HepG2 (cell line): ENCODE measurements at regions not wholly inside any gene's neighbourhood (a gene's known extent, or its start where the extent isn't known, plus 50 kb on each side); places are given as distances from the start of the nearest gene placed in this dataset.

Experiments
- ATAC-seq: fragments of 200-7000 bp; cut with Tn5 transposase; 3 replicates; pipeline ENCODE4 v1.9.1; 2020; ENCODE audit warnings: mild to moderate bottlenecking, moderate library complexity
- BruUV-seq: library from RNA; stranded (reverse); fragments of 400-500 nt; replicated peaks from 2 replicates; lab custom pipeline; 2021; lab: Mats Ljungman, UMichigan
- CTCF ChIA-PET: fragments of 300-600 bp; formaldehyde crosslinking; extraction: SDS; loops from one replicate; lab custom pipeline; 2021; ENCODE audit warnings: low total read pairs, inconsistent platforms, low intra/inter-chr PET ratio; lab: Yijun Ruan, JAX
- POLR2A ChIA-PET: fragments of 350-600 bp; sonication (Branson Sonifier 250); formaldehyde crosslinking; loops from one replicate; lab custom pipeline; 2020; ENCODE audit warnings: antibody characterized with exemption, inconsistent platforms; lab: Yijun Ruan, JAX
- DNase-seq: peaks from one replicate; pipeline ENCODE4 v3.0.0-alpha.2; 2015; ENCODE audit warnings: low spot score
- FAIRE-seq: peaks from 3 replicates; lab custom pipeline; 2011; peaks lifted over from hg19 to GRCh38; lab: Jason Lieb, UNC
- H2AFZ ChIP-seq: one replicate; pipeline ENCODE4 v1.6.1; 2011; ENCODE audit warnings: low read length, inconsistent platforms
- H3K27ac ChIP-seq: fragments of 300-600 bp; 3 replicates; pipeline ENCODE4 v1.8.0; 2011; ENCODE audit warnings: mixed run types, mild to moderate bottlenecking, mixed read lengths, low read length, inconsistent platforms; ENCODE audit not compliant: insufficient read depth; ENCODE audit errors: extremely low read length
- H3K27me3 ChIP-seq, 2 experiments: fragments of 200-600 bp in 1 of 2; 2 replicates in 1 of 2; 3 replicates in 1 of 2; pipeline versions ENCODE4 v1.6.0 to v1.8.0; 2011; ENCODE audit warnings: low read length in 2 of 2, mild to moderate bottlenecking in 2 of 2, moderate library complexity in 2 of 2, inconsistent platforms in 1 of 2; ENCODE audit not compliant: insufficient read depth in 2 of 2, control insufficient read depth in 1 of 2
- H3K36me3 ChIP-seq, 2 experiments: fragments of 200-600 bp in 1 of 2; replicated peaks in 1 of 2; 2 replicates in 1 of 2; 3 replicates in 1 of 2; pipeline versions ENCODE4 v1.5.1 to v1.8.0; 2011; ENCODE audit warnings: low read length in 2 of 2, inconsistent platforms in 1 of 2; ENCODE audit not compliant: insufficient read depth in 2 of 2, control insufficient read depth in 1 of 2
- H3K4me1 ChIP-seq: 2 replicates; pipeline ENCODE4 v1.5.1; 2012; ENCODE audit warnings: low read length, inconsistent platforms; ENCODE audit not compliant: insufficient read depth
- H3K4me2 ChIP-seq: 2 replicates; pipeline ENCODE4 v1.6.0; 2011; ENCODE audit warnings: low read depth, low read length, inconsistent platforms
- H3K4me3 ChIP-seq, 3 experiments: fragments of 200-600 bp in 1 of 3; sonication (generic), shearing (Covaris generic) in 1 of 3; replicated peaks in 1 of 3; 2 replicates each; pipeline ENCODE4 v1.5.1; 2011 to 2016; ENCODE audit warnings: low read length in 3 of 3, inconsistent platforms in 2 of 3, low read depth in 2 of 3, mild to moderate bottlenecking in 2 of 3, control low read depth in 1 of 3, mixed read lengths in 1 of 3; ENCODE audit not compliant: insufficient read depth in 1 of 3
- H3K79me2 ChIP-seq: one replicate; pipeline ENCODE4 v1.6.1; 2011; ENCODE audit warnings: low read length, inconsistent platforms; ENCODE audit not compliant: insufficient read depth
- H3K9ac ChIP-seq: 2 replicates; pipeline ENCODE4 v1.6.0; 2011; ENCODE audit warnings: mild to moderate bottlenecking, low read depth, low read length, inconsistent platforms; ENCODE audit not compliant: insufficient read depth
- H3K9me3 ChIP-seq: 2 replicates; pipeline ENCODE4 v1.5.1; 2012; ENCODE audit warnings: mild to moderate bottlenecking, low read length
- H4K20me1 ChIP-seq: 2 replicates; pipeline ENCODE4 v1.6.0; 2011; ENCODE audit warnings: inconsistent platforms, mild to moderate bottlenecking, low read length, moderate library complexity; ENCODE audit not compliant: insufficient read depth
- HNRNPK ChIP-seq: fragments of 200-400 bp; formaldehyde crosslinking; IDR thresholded peaks from 2 replicates; pipeline ENCODE4 v1.6.1; 2018; ENCODE audit warnings: low read length, low read depth, moderate library complexity, mild to moderate bottlenecking; ENCODE audit not compliant: poor library complexity, severe bottlenecking
- MAFF ChIP-seq: IDR thresholded peaks from 2 replicates; pipeline ENCODE4 v1.6.1; 2011; ENCODE audit warnings: low read depth, low read length, improper control_type of control experiment
- MAFK ChIP-seq, 2 experiments: IDR thresholded peaks in 1 of 2; conservative IDR thresholded peaks in 1 of 2; 2 replicates each; pipeline ENCODE4 v1.6.1; 2011; ENCODE audit warnings: improper control_type of control experiment in 2 of 2, low read length in 2 of 2
- ZBTB14 ChIP-seq: sonication (generic); formaldehyde crosslinking; IDR thresholded peaks from 2 replicates; pipeline ENCODE4 v1.4.0; 2020; ENCODE audit warnings: missing genetic modification reagents
- ZBTB43 ChIP-seq: sonication (generic); formaldehyde crosslinking; conservative IDR thresholded peaks from 2 replicates; pipeline ENCODE4 v1.4.0; 2020; ENCODE audit warnings: missing genetic modification reagents
- ZMAT5 ChIP-seq: sonication (generic); formaldehyde crosslinking; IDR thresholded peaks from 2 replicates; pipeline ENCODE4 v1.5.0; 2020; ENCODE audit warnings: mild to moderate bottlenecking, low read depth, missing genetic modification reagents, borderline replicate concordance
- ZNF205 ChIP-seq: IDR thresholded peaks from 2 replicates; pipeline ENCODE4 v1.6.1; 2018; ENCODE audit warnings: missing biosample characterization, missing genetic modification reagents
- ZNF234 ChIP-seq: sonication (generic); formaldehyde crosslinking; conservative IDR thresholded peaks from 2 replicates; pipeline ENCODE4 v1.5.1; 2020; ENCODE audit warnings: mild to moderate bottlenecking, missing genetic modification reagents
- ZNF382 ChIP-seq: sonication (generic); formaldehyde crosslinking; IDR thresholded peaks from 2 replicates; pipeline ENCODE4 v1.5.0; 2020; ENCODE audit warnings: missing genetic modification reagents, mild to moderate bottlenecking, borderline replicate concordance
- ZNF44 ChIP-seq: sonication (generic); formaldehyde crosslinking; IDR thresholded peaks from 2 replicates; pipeline ENCODE4 v1.5.1; 2020; ENCODE audit warnings: mild to moderate bottlenecking, missing genetic modification reagents
- ZNF652 ChIP-seq: IDR thresholded peaks from 2 replicates; pipeline ENCODE4 v1.6.1; 2016; ENCODE audit warnings: low read depth, borderline replicate concordance
- WGBS: methylation state at CpG from one replicate; pipeline ENCODE4 v1.1.6; 2017; ENCODE audit warnings: low lambda C conversion rate; 5-methylcytosine and 5-hydroxymethylcytosine counted together
- in situ Hi-C: cut with HindIII; loops from 2 replicates; pipeline ENCODE4 v1.10.0; 2017; ENCODE audit warnings: low pct_unique_long_range_greater_than_20kb; ENCODE audit not compliant: extremely low pct_ligation_motif_present
- intact Hi-C: fragments of 100-400 bp; cut with micrococcal nuclease; formaldehyde crosslinking; loops from one replicate; pipeline ENCODE4 v1.10.0; 2022; ENCODE audit not compliant: unreplicated experiment
- TF ChIP-seq, protein P1 (sequence below): sonication (generic); formaldehyde crosslinking; conservative IDR thresholded peaks from 2 replicates; pipeline ENCODE4 v1.4.0; 2020; ENCODE audit warnings: missing genetic modification reagents
- TF ChIP-seq, protein P2 (sequence below): sonication (generic); formaldehyde crosslinking; IDR thresholded peaks from 2 replicates; pipeline ENCODE4 v1.8.1; 2023; ENCODE audit warnings: mild to moderate bottlenecking, missing genetic modification reagents

DNA sequence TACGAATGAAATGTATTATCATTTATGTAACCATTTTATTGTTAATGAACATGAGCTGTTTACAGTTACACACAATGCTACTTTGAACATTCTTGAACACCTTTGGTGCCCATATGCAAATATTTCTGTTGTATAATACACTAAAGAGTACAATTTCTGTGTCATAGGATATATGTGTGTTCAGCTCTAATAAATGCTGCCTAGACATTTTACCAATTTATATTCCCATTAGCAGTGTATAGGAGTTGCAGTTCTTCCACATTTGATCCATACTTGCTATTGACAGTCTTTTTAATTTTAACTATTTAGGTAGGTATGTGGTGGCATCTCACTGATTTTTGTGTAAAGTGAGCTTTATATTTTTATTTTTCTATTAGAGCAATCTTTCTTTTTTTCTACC, 331.8 kb downstream of the ZIC1 start:
- Histone ChIP-seq H3K27ac (no peak overlapping the region), H4K20me1 (no peaks in the 10 kb centered on the region), H3K36me3 (no peaks in the 10 kb centered on the region), H3K4me3 (no peak overlapping the region), H3K79me2 (no peaks in the 10 kb centered on the region), H3K4me1 (no peaks in the 10 kb centered on the region), H3K9ac (no peak overlapping the region), H2AFZ (no peak overlapping the region), H3K27me3 (no peaks in the 10 kb centered on the region), H3K9me3 (no peaks in the 10 kb centered on the region), H3K4me2 (no peak overlapping the region)
- intact Hi-C loops, result no loop called here
- FAIRE-seq, result no peak
- ChIA-PET CTCF (no interaction called here), POLR2A (no interaction called here)
- DNase-seq, result no peak
- BruUV-seq, result no TSS peak
- no peak for ATAC-seq
- 0% methylated on average over 1 of the region's 1 CpG for WGBS
- in situ Hi-C loops, result no loop called here
- TF ChIP-seq MAFF (peak; percentile 63), HNRNPK (no peak), ZNF234 (CRISPR knock-in tag) (no peak), MAFK (conservative IDR thresholded peaks at IDR 0.05 in 1 of 2, IDR thresholded peaks at IDR 0.05 in 1 of 2; ENCODE audit: low read length in 2 of 2) (peak; percentile 48 to 52; a peak in 3 of 4 replicates)
- TF ChIP-seq, protein P1, sequence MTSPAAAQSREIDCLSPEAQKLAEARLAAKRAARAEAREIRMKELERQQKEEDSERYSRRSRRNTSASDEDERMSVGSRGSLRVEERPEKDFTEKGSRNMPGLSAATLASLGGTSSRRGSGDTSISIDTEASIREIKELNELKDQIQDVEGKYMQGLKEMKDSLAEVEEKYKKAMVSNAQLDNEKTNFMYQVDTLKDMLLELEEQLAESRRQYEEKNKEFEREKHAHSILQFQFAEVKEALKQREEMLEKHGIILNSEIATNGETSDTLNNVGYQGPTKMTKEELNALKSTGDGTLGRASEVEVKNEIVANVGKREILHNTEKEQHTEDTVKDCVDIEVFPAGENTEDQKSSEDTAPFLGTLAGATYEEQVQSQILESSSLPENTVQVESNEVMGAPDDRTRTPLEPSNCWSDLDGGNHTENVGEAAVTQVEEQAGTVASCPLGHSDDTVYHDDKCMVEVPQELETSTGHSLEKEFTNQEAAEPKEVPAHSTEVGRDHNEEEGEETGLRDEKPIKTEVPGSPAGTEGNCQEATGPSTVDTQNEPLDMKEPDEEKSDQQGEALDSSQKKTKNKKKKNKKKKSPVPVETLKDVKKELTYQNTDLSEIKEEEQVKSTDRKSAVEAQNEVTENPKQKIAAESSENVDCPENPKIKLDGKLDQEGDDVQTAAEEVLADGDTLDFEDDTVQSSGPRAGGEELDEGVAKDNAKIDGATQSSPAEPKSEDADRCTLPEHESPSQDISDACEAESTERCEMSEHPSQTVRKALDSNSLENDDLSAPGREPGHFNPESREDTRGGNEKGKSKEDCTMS (CRISPR knock-in tag), result no peak

- in situ Hi-C loops, result no loop called here
- no peak overlapping the region for H2AFZ ChIP-seq
- no peak overlapping the region for H3K4me3 ChIP-seq
- H3K79me2 ChIP-seq, result no peaks in the 10 kb centered on the region
- H4K20me1 ChIP-seq, result no peaks in the 10 kb centered on the region
- BruUV-seq, result no TSS peak
- H3K36me3 ChIP-seq, result no peaks in the 10 kb centered on the region
- no peak overlapping the region for H3K4me2 ChIP-seq
- CTCF ChIA-PET, result no interaction called here
- POLR2A ChIA-PET, result no interaction called here
- DNase-seq (no peak), ATAC-seq (no peak), FAIRE-seq (no peak)
- peaks cover 10% of the 10 kb centered on the region; the same call in 1 of the 2 replicates for H3K9me3 ChIP-seq
- H3K4me1 ChIP-seq, result no peaks in the 10 kb centered on the region
- intact Hi-C loops, result no loop called here
- H3K27ac ChIP-seq, result no peak overlapping the region
- 0% methylated on average over 2 of the region's 2 CpGs for WGBS
- no peaks in the 10 kb centered on the region; a peak in 1 of 5 replicates for H3K27me3 ChIP-seq
- no peak overlapping the region for H3K9ac ChIP-seq
- TF ChIP-seq ZNF382 (CRISPR knock-in tag) (no peak), ZNF652 (CRISPR knock-in tag) (no peak), ZNF205 (no peak), ZBTB14 (no peak), ZBTB43 (CRISPR knock-in tag) (no peak), ZMAT5 (CRISPR knock-in tag) (no peak), ZNF44 (CRISPR knock-in tag) (no peak)
- TF ChIP-seq, protein P2, sequence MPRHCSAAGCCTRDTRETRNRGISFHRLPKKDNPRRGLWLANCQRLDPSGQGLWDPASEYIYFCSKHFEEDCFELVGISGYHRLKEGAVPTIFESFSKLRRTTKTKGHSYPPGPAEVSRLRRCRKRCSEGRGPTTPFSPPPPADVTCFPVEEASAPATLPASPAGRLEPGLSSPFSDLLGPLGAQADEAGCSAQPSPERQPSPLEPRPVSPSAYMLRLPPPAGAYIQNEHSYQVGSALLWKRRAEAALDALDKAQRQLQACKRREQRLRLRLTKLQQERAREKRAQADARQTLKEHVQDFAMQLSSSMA, result no peak
Measured at GRCh38 chr3:147744967-147745366, 335.8 kb downstream of the ZIC1 start.
